T-cell (primary cell): ENCODE measurements at regions not wholly inside any gene's neighbourhood (a gene's known extent, or its start where the extent isn't known, plus 50 kb on each side); places are given as distances from the start of the nearest gene placed in this dataset.

Experiments
- ATAC-seq, 4 experiments: fragments of 200-7000 bp in 3 of 4; fragments of 150-1000 bp in 1 of 4; cut with Tn5 transposase; replicated peaks in 1 of 4; 1 replicate in 3 of 4; 2 replicates in 1 of 4; pipeline ENCODE4 v1.10.0; 2021; ENCODE audit warnings: moderate library complexity in 3 of 4, mild to moderate bottlenecking in 2 of 4, moderate number of reproducible peaks in 1 of 4
- CTCF ChIA-PET, 2 donors: fragments of 300-600 bp; sonication (Branson Sonifier 250); formaldehyde crosslinking; loops; one replicate each; lab custom pipeline; 2022; ENCODE audit warnings: antibody characterized with exemption in 2 of 2; lab: Charles Lee
- POLR2A ChIA-PET, 2 donors: fragments of 300-600 bp; sonication (Branson Sonifier 250); formaldehyde crosslinking; loops; one replicate each; lab custom pipeline; 2022; ENCODE audit warnings: antibody characterized with exemption in 2 of 2; lab: Charles Lee
- DNase-seq, 35 experiments: peaks; one replicate each; pipeline versions ENCODE4 v3.0.0 to v3.0.0-alpha.2; 2013 to 2023
- H3K27ac ChIP-seq: one replicate; pipeline ENCODE4 v1.5.1; 2013; ENCODE audit warnings: low read length
- H3K27me3 ChIP-seq, 2 experiments: replicated peaks in 1 of 2; 1 replicate in 1 of 2; 2 replicates in 1 of 2; pipeline versions ENCODE4 v1.6.1 to v1.7.0; 2013; ENCODE audit warnings: low read length in 1 of 2, mixed read lengths in 1 of 2; ENCODE audit not compliant: control insufficient read depth in 2 of 2, insufficient read depth in 2 of 2; ENCODE audit errors: extremely low read depth in 1 of 2
- H3K36me3 ChIP-seq, 2 donors: 1 replicate in 1 of 2; 2 replicates in 1 of 2; pipeline versions ENCODE4 v1.6.1 to v1.7.0; 2013; ENCODE audit warnings: low read length in 1 of 2; ENCODE audit not compliant: control insufficient read depth in 2 of 2, insufficient read depth in 1 of 2; ENCODE audit errors: extremely low read depth in 1 of 2
- H3K4me1 ChIP-seq, 2 experiments: 1 replicate in 1 of 2; 2 replicates in 1 of 2; pipeline versions ENCODE4 v1.6.1 to v1.7.0; 2013; ENCODE audit warnings: low read length in 2 of 2, mixed read lengths in 1 of 2; ENCODE audit not compliant: insufficient read depth in 2 of 2, control insufficient read depth in 1 of 2; ENCODE audit errors: extremely low read depth in 1 of 2
- H3K4me3 ChIP-seq, 2 donors: 1 replicate in 1 of 2; 2 replicates in 1 of 2; pipeline versions ENCODE4 v1.5.1 to v1.7.0; 2013; ENCODE audit warnings: mild to moderate bottlenecking in 2 of 2, low read length in 1 of 2, moderate library complexity in 1 of 2; ENCODE audit not compliant: control insufficient read depth in 1 of 2; ENCODE audit errors: extremely low read depth in 1 of 2
- H3K9me3 ChIP-seq: 2 replicates; pipeline ENCODE4 v1.7.0; 2013
- H3K27ac Mint-ChIP-seq, 2 donors: one replicate each; pipeline ENCODE4 v1.8.0; 2020 to 2021; ENCODE audit warnings: mild to moderate bottlenecking in 2 of 2, mixed read lengths in 2 of 2
- H3K27me3 Mint-ChIP-seq, 2 donors: one replicate each; pipeline ENCODE4 v1.8.0; 2021 to 2022; ENCODE audit warnings: mixed read lengths in 2 of 2
- H3K36me3 Mint-ChIP-seq: one replicate; pipeline ENCODE4 v1.8.0; 2021; ENCODE audit warnings: mixed read lengths
- H3K4me1 Mint-ChIP-seq, 3 donors: one replicate each; pipeline ENCODE4 v1.8.0; 2020 to 2022; ENCODE audit warnings: mixed read lengths in 3 of 3, mild to moderate bottlenecking in 1 of 3
- H3K4me3 Mint-ChIP-seq, 3 donors: one replicate each; pipeline ENCODE4 v1.8.0; 2020 to 2022; ENCODE audit warnings: mild to moderate bottlenecking in 3 of 3, mixed read lengths in 3 of 3, moderate library complexity in 3 of 3
- H3K9me3 Mint-ChIP-seq, 3 donors: one replicate each; pipeline ENCODE4 v1.8.0; 2020 to 2022; ENCODE audit warnings: mixed read lengths in 3 of 3
- WGBS: methylation state at CpG from one replicate; pipeline ENCODE4 v1.1.5; 2013; ENCODE audit warnings: missing lambda C conversion rate; ENCODE audit not compliant: insufficient coverage; 5-methylcytosine and 5-hydroxymethylcytosine counted together

DNA sequence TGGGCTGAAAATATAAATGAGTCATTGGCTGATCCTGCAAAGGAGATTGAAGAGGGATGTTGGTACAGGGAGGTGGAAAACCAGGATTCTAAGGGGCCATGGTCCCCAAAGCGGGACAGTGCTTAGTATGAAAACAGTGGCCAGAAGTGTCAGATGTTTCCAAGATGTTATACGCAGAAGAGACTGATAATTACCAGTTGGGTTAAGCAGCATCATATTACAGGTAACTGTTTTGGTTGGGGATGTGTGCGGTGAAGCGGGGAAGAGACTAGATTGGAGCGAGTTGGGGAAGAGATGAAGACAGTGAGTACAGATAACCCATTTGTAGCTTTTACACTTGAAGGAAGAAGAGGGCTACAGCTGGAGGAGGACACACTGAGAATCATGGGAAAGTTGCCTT is 80.8 kb downstream of the PLEKHG1 start:
- H3K27ac ChIP-seq, result no peak overlapping the region
- H3K27me3 Mint-ChIP-seq, result no peaks in the 10 kb centered on the region

GRCh38 chr6:150681578-150682395 is 82.1 kb downstream of the PLEKHG1 start:
- DNase-seq (no peak), ATAC-seq (no peak)
- Histone ChIP-seq H3K27me3 (no peaks in the 10 kb centered on the region), H3K36me3 (no peaks in the 10 kb centered on the region), H3K4me1 (peaks cover 0 to 7% of the 10 kb centered on the region in 2 experiments), H3K27ac (no peak overlapping the region), H3K4me3 (no peak overlapping the region), H3K9me3 (no peaks in the 10 kb centered on the region)
- ChIA-PET POLR2A (no interaction called here), CTCF (no interaction called here)
- 92% methylated on average over 10 of the region's 11 CpGs for WGBS
- no peak overlapping the region for H3K27ac Mint-ChIP-seq
- H3K4me1 Mint-ChIP-seq, result peaks cover 0 to 14% (median 0%) of the 10 kb centered on the region in 3 donors
- no peak overlapping the region for H3K4me3 Mint-ChIP-seq
- H3K9me3 Mint-ChIP-seq, result no peaks in the 10 kb centered on the region
- no peaks in the 10 kb centered on the region for H3K27me3 Mint-ChIP-seq
- no peaks in the 10 kb centered on the region for H3K36me3 Mint-ChIP-seq

More for the DNA sequence above, 80.8 kb downstream of the PLEKHG1 start:
- CTCF ChIA-PET, result no interaction called here
- no peak overlapping the region for H3K27ac Mint-ChIP-seq
- Histone ChIP-seq H3K27me3 (no peaks in the 10 kb centered on the region), H3K4me1 (peaks cover 0 to 7% of the 10 kb centered on the region in 2 experiments), H3K4me3 (no peak overlapping the region), H3K36me3 (no peaks in the 10 kb centered on the region), H3K9me3 (no peaks in the 10 kb centered on the region)
- peaks cover 0 to 14% (median 0%) of the 10 kb centered on the region in 3 donors for H3K4me1 Mint-ChIP-seq
- 100% methylated on average over 5 of the region's 5 CpGs for WGBS
- POLR2A ChIA-PET, result interaction anchor here in 1 of 2 donors (0.5 kb wide), 1 partner anchor 9 kb away, joined by 3 read pairs; no protein-coding TSS in a partner anchor
- ATAC-seq, result no peak
- H3K9me3 Mint-ChIP-seq, result no peaks in the 10 kb centered on the region
- no peak overlapping the region for H3K4me3 Mint-ChIP-seq
- no peak for DNase-seq
- H3K36me3 Mint-ChIP-seq, result no peaks in the 10 kb centered on the region

- Histone ChIP-seq H3K9me3 (no peaks in the 10 kb centered on the region), H3K4me1 (peaks cover 0 to 7% of the 10 kb centered on the region in 2 experiments), H3K36me3 (no peaks in the 10 kb centered on the region), H3K4me3 (no peak overlapping the region), H3K27ac (no peak overlapping the region), H3K27me3 (no peaks in the 10 kb centered on the region)
- ChIA-PET CTCF (interaction anchor here in 1 of 2 donors (0.6 kb wide), 1 partner anchor 75 kb away, joined by 3 read pairs; no protein-coding TSS in a partner anchor), POLR2A (interaction anchor here (0.6 kb wide), 2 partner anchors 202 to 404 kb away, joined by 3 to 8 read pairs; no protein-coding TSS in a partner anchor)
- Mint-ChIP-seq H3K27ac (no peak overlapping the region), H3K9me3 (no peaks in the 10 kb centered on the region), H3K4me1 (peaks cover 0 to 17% (median 0%) of the 10 kb centered on the region in 3 donors), H3K4me3 (no peak overlapping the region), H3K36me3 (no peaks in the 10 kb centered on the region), H3K27me3 (peaks cover 0 to 1% of the 10 kb centered on the region in 2 donors)
- 57% methylated on average over 1 of the region's 8 CpGs for WGBS
- DNase-seq (no peak), ATAC-seq (no peak)
Measured at GRCh38 chr6:150683320-150683719, 83.6 kb downstream of the PLEKHG1 start.

DNA sequence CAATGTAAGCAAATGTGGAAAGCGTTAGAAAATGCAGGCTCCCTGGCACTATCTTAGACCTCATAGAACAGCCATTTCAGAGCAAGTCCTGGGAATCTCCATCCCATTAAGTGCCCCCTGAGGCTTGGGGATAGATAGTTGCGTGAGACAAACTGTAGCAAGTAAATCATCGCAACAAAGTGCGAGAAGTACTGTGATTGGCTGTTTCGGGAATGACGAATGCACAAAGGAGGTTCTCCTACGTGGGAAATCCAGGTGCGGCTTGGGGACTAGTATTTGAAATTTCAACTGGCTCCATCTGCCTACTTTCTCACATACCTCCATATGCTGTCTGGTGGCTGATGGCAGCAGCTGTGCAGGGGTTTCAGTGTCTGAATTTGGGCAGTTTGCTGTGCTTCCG is 84.5 kb downstream of the PLEKHG1 start:
- no peak for ATAC-seq
- Mint-ChIP-seq H3K27ac (no peak overlapping the region), H3K27me3 (peaks cover 0 to 1% of the 10 kb centered on the region in 2 donors), H3K36me3 (no peaks in the 10 kb centered on the region), H3K4me1 (peaks cover 0 to 17% (median 0%) of the 10 kb centered on the region in 3 donors), H3K9me3 (no peaks in the 10 kb centered on the region), H3K4me3 (no peak overlapping the region)
- peaks cover 0 to 7% of the 10 kb centered on the region in 2 experiments for H3K4me1 ChIP-seq
- POLR2A ChIA-PET, result no interaction called here
- 100% methylated on average over 6 of the region's 9 CpGs for WGBS
- H3K27ac ChIP-seq, result no peak overlapping the region
- H3K4me3 ChIP-seq, result no peak overlapping the region
- no peak for DNase-seq
- H3K27me3 ChIP-seq, result no peaks in the 10 kb centered on the region
- no peaks in the 10 kb centered on the region for H3K9me3 ChIP-seq
- H3K36me3 ChIP-seq, result no peaks in the 10 kb centered on the region
- CTCF ChIA-PET, result no interaction called here

DNA sequence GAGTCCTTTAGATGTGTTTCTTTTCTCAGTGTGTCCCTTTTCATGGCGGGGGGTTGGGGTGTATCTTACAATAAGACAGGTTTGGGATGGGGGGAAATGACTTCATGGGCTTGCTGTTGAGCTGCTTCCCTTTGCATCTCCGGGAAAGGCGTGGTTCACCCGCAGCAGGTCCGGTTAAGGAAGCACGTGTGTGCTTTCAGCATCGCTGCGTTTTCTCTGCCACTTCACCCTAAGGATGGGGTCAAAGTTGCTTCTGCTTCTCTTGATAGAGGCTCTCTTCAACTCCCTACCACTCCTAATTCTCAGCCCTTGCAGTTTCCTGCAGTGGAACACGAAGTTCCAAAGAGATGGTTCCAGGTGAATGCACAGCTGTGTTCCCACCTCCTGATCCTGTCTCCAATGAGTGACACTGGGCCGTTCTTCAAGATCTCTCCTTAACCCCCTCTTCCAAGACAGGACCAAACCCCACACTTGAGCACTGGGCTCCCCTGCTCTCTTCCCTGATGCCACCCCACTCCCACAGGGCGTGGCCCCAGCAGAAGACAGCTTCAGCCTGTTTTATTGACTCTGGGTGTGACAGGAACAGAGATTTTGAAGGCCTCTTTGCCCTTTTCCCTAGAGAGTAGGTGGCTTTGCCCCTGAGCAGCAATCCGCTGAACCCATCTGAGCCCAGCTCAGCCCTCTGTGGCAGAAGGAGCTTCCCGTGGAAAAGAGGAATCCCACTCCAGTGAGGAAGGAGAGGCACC is 85.2 kb downstream of the PLEKHG1 start:
- Mint-ChIP-seq H3K9me3 (no peaks in the 10 kb centered on the region), H3K4me3 (no peak overlapping the region), H3K36me3 (no peaks in the 10 kb centered on the region), H3K27ac (no peak overlapping the region), H3K27me3 (peaks cover 0 to 1% of the 10 kb centered on the region in 2 donors), H3K4me1 (peaks cover 0 to 17% (median 0%) of the 10 kb centered on the region in 3 donors)
- no peaks in the 10 kb centered on the region for H3K9me3 ChIP-seq
- 54% methylated on average over 9 of the region's 13 CpGs for WGBS
- no peak overlapping the region for H3K4me3 ChIP-seq
- ATAC-seq, result no peak
- no peaks in the 10 kb centered on the region for H3K36me3 ChIP-seq
- H3K27me3 ChIP-seq, result no peaks in the 10 kb centered on the region
- no peak for DNase-seq
- ChIA-PET CTCF (interaction anchor here in 1 of 2 donors (0.7 to 0.8 kb wide), 2 partner anchors 10 to 16 kb away, joined by 3 read pairs; no protein-coding TSS in a partner anchor), POLR2A (no interaction called here)
- H3K27ac ChIP-seq, result no peak overlapping the region
- H3K4me1 ChIP-seq, result peaks cover 0 to 7% of the 10 kb centered on the region in 2 experiments

DNA sequence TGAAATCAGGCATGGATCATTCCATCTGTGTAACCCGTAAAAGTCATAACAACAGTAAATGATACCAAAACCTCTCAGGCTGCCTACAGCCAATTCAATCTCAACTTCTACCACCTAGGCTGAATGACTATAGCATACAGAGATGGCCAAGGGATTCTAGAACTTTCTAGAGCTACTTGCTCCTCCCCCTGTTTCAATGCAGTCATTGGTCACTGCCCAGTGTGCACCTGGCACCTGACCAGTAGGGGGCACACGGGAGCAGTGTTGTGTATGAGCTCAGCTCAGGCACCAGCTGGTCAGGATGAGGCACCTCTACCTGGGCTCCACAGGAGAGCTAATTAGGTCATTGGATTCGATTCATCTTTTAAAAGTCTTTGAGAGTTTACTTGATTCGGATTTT is 86.2 kb downstream of the PLEKHG1 start:
- H3K4me1 ChIP-seq, result peaks cover 0 to 7% of the 10 kb centered on the region in 2 experiments
- DNase-seq (peak in 19 of 35 experiments; percentile 1 to 58 (median 14)), ATAC-seq (peak in 3 of 4 experiments; percentile 32 to 62 (median 47))
- H3K36me3 ChIP-seq, result no peaks in the 10 kb centered on the region
- H3K27ac ChIP-seq, result no peak overlapping the region
- ChIA-PET POLR2A (no interaction called here), CTCF (interaction anchor here (0.6 to 1.5 kb wide), 6 partner anchors 10 to 132 kb away, joined by 3 to 5 read pairs (median 3); no protein-coding TSS in a partner anchor)
- Mint-ChIP-seq H3K4me1 (peaks cover 0 to 14% (median 0%) of the 10 kb centered on the region in 3 donors), H3K36me3 (no peaks in the 10 kb centered on the region), H3K9me3 (no peaks in the 10 kb centered on the region), H3K4me3 (no peak overlapping the region), H3K27ac (no peak overlapping the region), H3K27me3 (peaks cover 0 to 1% of the 10 kb centered on the region in 2 donors)
- no peak overlapping the region for H3K4me3 ChIP-seq
- H3K9me3 ChIP-seq, result no peaks in the 10 kb centered on the region
- no peaks in the 10 kb centered on the region for H3K27me3 ChIP-seq
- no CpG with 5 or more reads among the region's 4 CpGs for WGBS
